Activated CD8-positive, alpha-beta T cell treated with anti-CD3 and anti-CD28 coated beads for 36 hours (primary cell): ENCODE measurements at regions not wholly inside any gene's neighbourhood (a gene's known extent, or its start where the extent isn't known, plus 50 kb on each side); places are given as distances from the start of the nearest gene placed in this dataset.

Experiments used
- ATAC-seq: fragments of 200-7000 bp; cut with Tn5 transposase; one replicate; pipeline ENCODE4 v1.10.0; 2021; ENCODE audit warnings: mild to moderate bottlenecking, moderate library complexity
- CTCF ChIA-PET: fragments of 350-600 bp; sonication (Branson Sonifier 250); formaldehyde crosslinking; loops from one replicate; lab custom pipeline; 2021; ENCODE audit warnings: antibody characterized with exemption; lab: Charles Lee
- POLR2A ChIA-PET: fragments of 350-600 bp; sonication (Branson Sonifier 250); formaldehyde crosslinking; loops from one replicate; lab custom pipeline; 2021; ENCODE audit warnings: antibody characterized with exemption; lab: Charles Lee
- DNase-seq: peaks from one replicate; pipeline ENCODE4 v3.0.0-alpha.2; 2020
- H3K27ac Mint-ChIP-seq: one replicate; pipeline ENCODE4 v1.8.0; 2021; ENCODE audit warnings: mild to moderate bottlenecking, mixed read lengths
- H3K27me3 Mint-ChIP-seq: one replicate; pipeline ENCODE4 v1.8.0; 2021; ENCODE audit warnings: mixed read lengths
- H3K36me3 Mint-ChIP-seq: one replicate; pipeline ENCODE4 v1.8.0; 2021; ENCODE audit warnings: low read depth, mixed read lengths
- H3K4me1 Mint-ChIP-seq: one replicate; pipeline ENCODE4 v1.8.0; 2021; ENCODE audit warnings: low read depth, mixed read lengths
- H3K4me3 Mint-ChIP-seq: one replicate; pipeline ENCODE4 v1.8.0; 2021; ENCODE audit warnings: mild to moderate bottlenecking, moderate library complexity, mixed read lengths
- H3K9me3 Mint-ChIP-seq: one replicate; pipeline ENCODE4 v1.8.0; 2021; ENCODE audit warnings: mixed read lengths
- intact Hi-C: fragments of 100-400 bp; cut with micrococcal nuclease; formaldehyde crosslinking; loops from one replicate; pipeline ENCODE4 v1.10.0; 2022
- TF ChIP-seq, protein P1 (sequence below): fragments of 200-600 bp; IDR thresholded peaks from one replicate; pipeline ENCODE4 v1.8.0; 2022; ENCODE audit warnings: antibody characterized with exemption, mild to moderate bottlenecking

DNA sequence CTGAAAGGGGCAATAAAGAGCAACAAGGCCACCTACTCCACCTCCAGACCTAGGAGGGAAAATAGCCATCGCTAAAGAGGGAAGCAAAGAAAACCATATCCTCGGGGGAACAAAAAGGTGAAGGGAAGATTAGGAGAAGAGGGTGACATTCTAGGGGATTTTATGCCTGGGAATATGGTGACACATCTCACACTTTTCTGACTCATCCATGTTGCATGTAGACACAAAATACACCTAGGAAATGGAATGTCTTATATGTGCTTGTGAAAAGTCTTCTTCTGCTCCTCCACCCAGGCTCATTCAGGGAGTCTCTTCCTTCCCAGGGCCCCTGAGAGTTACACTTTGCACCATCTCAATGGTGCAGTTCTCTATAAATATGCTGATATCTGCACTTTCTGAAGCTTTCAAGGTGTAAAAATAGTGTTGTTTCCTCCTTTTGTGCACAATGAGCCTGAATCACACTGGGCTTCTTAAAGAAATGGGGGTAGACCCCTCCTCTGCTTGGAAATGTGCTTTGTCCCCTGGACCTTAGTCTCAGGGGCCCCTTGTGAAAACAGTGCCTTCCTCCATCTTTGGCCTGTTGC, 195.9 kb downstream of the CYYR1 start:
- no peak overlapping the region for H3K4me3 Mint-ChIP-seq
- no peaks in the 10 kb centered on the region for H3K4me1 Mint-ChIP-seq
- intact Hi-C loops, result no loop called here
- TF ChIP-seq, protein P1, sequence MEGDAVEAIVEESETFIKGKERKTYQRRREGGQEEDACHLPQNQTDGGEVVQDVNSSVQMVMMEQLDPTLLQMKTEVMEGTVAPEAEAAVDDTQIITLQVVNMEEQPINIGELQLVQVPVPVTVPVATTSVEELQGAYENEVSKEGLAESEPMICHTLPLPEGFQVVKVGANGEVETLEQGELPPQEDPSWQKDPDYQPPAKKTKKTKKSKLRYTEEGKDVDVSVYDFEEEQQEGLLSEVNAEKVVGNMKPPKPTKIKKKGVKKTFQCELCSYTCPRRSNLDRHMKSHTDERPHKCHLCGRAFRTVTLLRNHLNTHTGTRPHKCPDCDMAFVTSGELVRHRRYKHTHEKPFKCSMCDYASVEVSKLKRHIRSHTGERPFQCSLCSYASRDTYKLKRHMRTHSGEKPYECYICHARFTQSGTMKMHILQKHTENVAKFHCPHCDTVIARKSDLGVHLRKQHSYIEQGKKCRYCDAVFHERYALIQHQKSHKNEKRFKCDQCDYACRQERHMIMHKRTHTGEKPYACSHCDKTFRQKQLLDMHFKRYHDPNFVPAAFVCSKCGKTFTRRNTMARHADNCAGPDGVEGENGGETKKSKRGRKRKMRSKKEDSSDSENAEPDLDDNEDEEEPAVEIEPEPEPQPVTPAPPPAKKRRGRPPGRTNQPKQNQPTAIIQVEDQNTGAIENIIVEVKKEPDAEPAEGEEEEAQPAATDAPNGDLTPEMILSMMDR, result no peak
- ATAC-seq, result no peak
- H3K36me3 Mint-ChIP-seq, result no peaks in the 10 kb centered on the region
- no peaks in the 10 kb centered on the region for H3K27me3 Mint-ChIP-seq
- no peak for DNase-seq
- no peak overlapping the region for H3K27ac Mint-ChIP-seq
- H3K9me3 Mint-ChIP-seq, result no peaks in the 10 kb centered on the region
- POLR2A ChIA-PET, result no interaction called here
- CTCF ChIA-PET, result no interaction called here

DNA sequence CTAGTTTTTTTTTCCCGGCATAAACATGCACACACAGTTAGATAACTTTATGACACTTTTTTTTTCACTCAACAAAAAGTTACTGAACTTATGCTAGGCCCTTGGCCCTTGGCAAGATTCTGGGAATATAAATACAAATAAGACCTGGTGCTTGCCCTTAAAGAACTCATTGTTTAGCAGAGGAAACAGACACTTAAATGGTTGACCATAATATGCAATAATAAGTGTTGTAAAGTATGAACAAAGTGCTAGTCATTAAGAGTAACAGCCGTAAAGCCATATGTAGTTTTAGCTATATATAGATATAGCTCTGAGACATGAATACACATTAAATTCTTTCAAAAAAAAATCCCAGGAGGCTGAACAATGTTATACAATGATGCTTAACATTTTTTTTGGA, 198.3 kb downstream of the CYYR1 start:
- CTCF ChIA-PET, result no interaction called here
- no peaks in the 10 kb centered on the region for H3K27me3 Mint-ChIP-seq
- H3K4me3 Mint-ChIP-seq, result no peak overlapping the region
- POLR2A ChIA-PET, result no interaction called here
- TF ChIP-seq, protein P1, result no peak
- DNase-seq (no peak), ATAC-seq (no peak)
- no peaks in the 10 kb centered on the region for H3K36me3 Mint-ChIP-seq
- H3K9me3 Mint-ChIP-seq, result no peaks in the 10 kb centered on the region
- intact Hi-C loops, result no loop called here
- no peak overlapping the region for H3K27ac Mint-ChIP-seq
- no peaks in the 10 kb centered on the region for H3K4me1 Mint-ChIP-seq

DNA sequence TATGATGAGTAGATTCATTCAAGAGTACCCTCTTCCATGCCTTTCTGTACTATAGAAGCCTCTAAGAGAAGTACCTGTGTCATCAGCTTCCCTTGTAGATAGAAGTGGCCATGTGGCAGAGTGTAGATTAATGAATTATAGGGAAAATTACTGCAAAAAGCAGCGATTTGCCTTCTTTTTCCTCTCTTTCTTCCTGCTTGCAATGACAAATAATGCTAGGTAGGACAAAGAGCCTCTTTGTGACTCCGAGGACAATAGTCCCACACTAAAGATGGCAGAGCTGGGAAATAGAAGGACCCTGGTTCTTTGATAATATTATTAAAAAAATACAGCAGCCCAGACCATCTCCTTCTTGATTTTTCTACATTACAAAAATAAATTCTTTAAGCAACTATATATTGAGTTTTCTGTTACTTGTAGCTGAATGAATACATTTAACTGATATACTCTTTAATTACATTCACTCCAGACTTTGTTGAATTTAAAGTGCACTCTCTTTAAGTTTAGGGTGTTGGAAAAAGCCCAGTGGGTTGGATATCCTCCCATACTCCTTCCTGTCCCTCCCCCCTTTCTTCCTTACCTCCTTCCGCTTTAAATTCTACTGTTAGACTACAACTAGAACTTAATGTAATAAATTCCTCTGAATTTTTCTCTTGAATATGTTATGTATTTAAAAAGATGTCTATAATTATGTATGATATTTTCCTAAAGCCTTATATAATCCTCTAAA, 198.2 kb upstream of the APP start:
- no peaks in the 10 kb centered on the region for H3K27me3 Mint-ChIP-seq

DNA sequence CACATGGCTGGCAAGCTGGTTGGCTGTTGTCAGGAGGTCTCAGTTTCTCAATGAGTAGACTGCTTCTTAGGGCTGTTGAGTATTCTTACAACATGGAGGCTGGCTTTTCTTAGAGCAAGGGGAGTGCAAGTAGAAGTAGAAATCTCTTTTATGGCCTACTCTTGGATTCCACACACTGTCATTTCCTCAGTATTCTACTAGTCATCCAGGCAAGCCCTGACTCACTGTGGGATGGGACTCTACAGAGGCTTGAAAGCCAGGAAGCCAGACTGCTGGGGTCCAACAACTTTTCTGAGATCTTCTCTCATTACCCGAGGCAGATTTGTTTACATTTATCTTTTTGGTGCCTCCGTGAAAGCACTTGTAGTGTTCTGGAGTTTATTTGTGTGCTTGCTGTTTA, 196.2 kb upstream of the APP start:
- H3K36me3 Mint-ChIP-seq, result no peaks in the 10 kb centered on the region
- no peaks in the 10 kb centered on the region for H3K4me1 Mint-ChIP-seq
- POLR2A ChIA-PET, result no interaction called here
- H3K4me3 Mint-ChIP-seq, result no peak overlapping the region
- CTCF ChIA-PET, result no interaction called here
- DNase-seq (no peak), ATAC-seq (no peak)
- H3K9me3 Mint-ChIP-seq, result no peaks in the 10 kb centered on the region
- no peak overlapping the region for H3K27ac Mint-ChIP-seq
- intact Hi-C loops, result no loop called here
- TF ChIP-seq, protein P1, result no peak
- H3K27me3 Mint-ChIP-seq, result no peaks in the 10 kb centered on the region

More for the DNA sequence above, 198.2 kb upstream of the APP start:
- Mint-ChIP-seq H3K27ac (no peak overlapping the region), H3K4me3 (no peak overlapping the region), H3K4me1 (no peaks in the 10 kb centered on the region), H3K36me3 (no peaks in the 10 kb centered on the region), H3K9me3 (no peaks in the 10 kb centered on the region)
- ChIA-PET POLR2A (no interaction called here), CTCF (no interaction called here)
- TF ChIP-seq, protein P1, result no peak
- DNase-seq, result no peak
- intact Hi-C loops, result no loop called here
- ATAC-seq, result no peak

DNA sequence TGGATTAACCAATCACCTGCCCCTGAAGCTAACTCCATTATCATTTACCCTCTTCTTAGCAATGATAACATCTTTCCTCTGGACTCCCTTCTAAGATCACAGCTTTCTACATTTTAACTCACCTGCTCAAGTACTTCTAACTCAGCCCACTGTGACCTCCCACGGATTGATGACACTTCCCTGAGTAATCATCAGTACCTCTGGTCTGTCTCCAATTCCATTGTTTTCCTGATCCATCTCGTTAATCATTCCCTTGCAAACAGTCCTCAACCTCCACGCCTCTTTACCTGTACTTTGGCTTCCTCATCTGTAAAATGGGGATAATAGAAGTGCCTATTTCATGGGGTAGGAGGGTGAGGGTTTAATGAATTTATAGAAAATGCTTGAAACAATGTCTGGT, 195.3 kb upstream of the APP start:
- intact Hi-C loops, result no loop called here
- CTCF ChIA-PET, result no interaction called here
- H3K9me3 Mint-ChIP-seq, result no peaks in the 10 kb centered on the region
- H3K27ac Mint-ChIP-seq, result no peak overlapping the region
- no peaks in the 10 kb centered on the region for H3K36me3 Mint-ChIP-seq
- TF ChIP-seq, protein P1, result no peak
- no peak overlapping the region for H3K4me3 Mint-ChIP-seq
- POLR2A ChIA-PET, result no interaction called here
- ATAC-seq, result no peak
- no peak for DNase-seq
- no peaks in the 10 kb centered on the region for H3K4me1 Mint-ChIP-seq
- no peaks in the 10 kb centered on the region for H3K27me3 Mint-ChIP-seq
